ENCODE measurements at regions not wholly inside any gene's neighbourhood (a gene's known extent, or its start where the extent isn't known, plus 50 kb on each side); places are given as distances from the start of the nearest gene placed in this dataset.

DNA sequence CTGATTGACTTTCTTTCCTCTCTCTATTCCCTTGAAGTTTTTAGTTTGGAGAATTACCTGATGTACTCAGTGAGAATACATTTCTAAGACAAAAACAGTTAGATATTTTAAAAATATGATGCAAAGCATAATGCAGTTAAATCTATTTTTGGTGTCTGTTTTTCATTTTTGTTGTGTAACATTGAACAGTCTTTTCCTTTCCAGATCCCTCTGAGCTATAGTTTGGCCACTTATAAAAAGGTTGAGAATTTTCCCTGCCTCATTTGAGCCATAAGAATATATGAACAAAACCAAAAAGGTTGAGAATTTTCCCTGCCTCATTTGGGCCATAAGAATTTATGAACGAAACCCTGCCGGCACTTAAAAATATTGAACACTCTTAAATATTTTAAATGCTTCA is 57.0 kb upstream of the IPO5 start:
- no peak overlapping the region for H3K27ac Mint-ChIP-seq
- H3K9ac ChIP-seq (ENCODE audit: low read length): no peak overlapping the region
- no peaks in the 10 kb centered on the region for H3K4me1 ChIP-seq (ENCODE audit: control insufficient read depth in 2 of 2, insufficient read depth in 2 of 2, low read length in 2 of 2)
- no peak overlapping the region for H3K4me2 ChIP-seq (replicated peaks; ENCODE audit: low read depth, low read length, poor library complexity, severe bottlenecking)
- intact Hi-C loops (cut with micrococcal nuclease): no loop called here
- H3K9me3 Mint-ChIP-seq (ENCODE audit: insufficient read depth): peaks cover 2% of the 10 kb centered on the region
- CTCF ChIA-PET: no interaction called here
- H3K4me3 ChIP-seq (ENCODE audit: control extremely low read depth in 1 of 5, extremely low read depth in 1 of 5, insufficient read depth in 1 of 5, low read depth in 2 of 5, low read length in 4 of 5): no peak overlapping the region
- no peaks in the 10 kb centered on the region for H3K27me3 ChIP-seq (replicated peaks in 1 of 4; ENCODE audit: control extremely low read depth in 1 of 4, control insufficient read depth in 3 of 4, insufficient read depth in 4 of 4, low read length in 3 of 4)
- WGBS (ENCODE audit: insufficient coverage): no CpG with 5 or more reads among the region's 2 CpGs
- no peak for TF ChIP-seq EZH2 (IDR thresholded peaks at IDR 0.05; ENCODE audit: borderline replicate concordance, insufficient read depth, low read depth, low read length, poor library complexity, severe bottlenecking)
- TF ChIP-seq, protein P1, sequence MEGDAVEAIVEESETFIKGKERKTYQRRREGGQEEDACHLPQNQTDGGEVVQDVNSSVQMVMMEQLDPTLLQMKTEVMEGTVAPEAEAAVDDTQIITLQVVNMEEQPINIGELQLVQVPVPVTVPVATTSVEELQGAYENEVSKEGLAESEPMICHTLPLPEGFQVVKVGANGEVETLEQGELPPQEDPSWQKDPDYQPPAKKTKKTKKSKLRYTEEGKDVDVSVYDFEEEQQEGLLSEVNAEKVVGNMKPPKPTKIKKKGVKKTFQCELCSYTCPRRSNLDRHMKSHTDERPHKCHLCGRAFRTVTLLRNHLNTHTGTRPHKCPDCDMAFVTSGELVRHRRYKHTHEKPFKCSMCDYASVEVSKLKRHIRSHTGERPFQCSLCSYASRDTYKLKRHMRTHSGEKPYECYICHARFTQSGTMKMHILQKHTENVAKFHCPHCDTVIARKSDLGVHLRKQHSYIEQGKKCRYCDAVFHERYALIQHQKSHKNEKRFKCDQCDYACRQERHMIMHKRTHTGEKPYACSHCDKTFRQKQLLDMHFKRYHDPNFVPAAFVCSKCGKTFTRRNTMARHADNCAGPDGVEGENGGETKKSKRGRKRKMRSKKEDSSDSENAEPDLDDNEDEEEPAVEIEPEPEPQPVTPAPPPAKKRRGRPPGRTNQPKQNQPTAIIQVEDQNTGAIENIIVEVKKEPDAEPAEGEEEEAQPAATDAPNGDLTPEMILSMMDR (IDR thresholded peaks at IDR 0.05): no peak
- POLR2A ChIA-PET: no interaction called here
- peaks cover 0 to 4% (median 0%) of the 10 kb centered on the region in 3 donors for H3K9me3 ChIP-seq (ENCODE audit: control extremely low read depth in 1 of 3, control insufficient read depth in 2 of 3, insufficient read depth in 1 of 3, low read length in 2 of 3)
- H3K27me3 Mint-ChIP-seq: peaks cover 12% of the 10 kb centered on the region
- no peaks in the 10 kb centered on the region for H3K79me2 ChIP-seq (ENCODE audit: control insufficient read depth, insufficient read depth, low read length)
- no peak for DNase-seq
- no peak overlapping the region for H2AFZ ChIP-seq (ENCODE audit: insufficient read depth, low read depth, low read length, poor library complexity, severe bottlenecking)
- H3K4me3 Mint-ChIP-seq: no peak overlapping the region
- no peaks in the 10 kb centered on the region for H3K36me3 ChIP-seq (replicated peaks in 1 of 2; ENCODE audit: control extremely low read depth in 1 of 2, control insufficient read depth in 1 of 2, extremely low read depth in 1 of 2, insufficient read depth in 2 of 2, low read length in 1 of 2)
- ATAC-seq (ENCODE audit: low read depth): no peak
- no peaks in the 10 kb centered on the region for H3K4me1 Mint-ChIP-seq
- H4K20me1 ChIP-seq (ENCODE audit: control insufficient read depth, insufficient read depth, low read length, poor library complexity, severe bottlenecking): no peaks in the 10 kb centered on the region
- H3K27ac ChIP-seq (ENCODE audit: low read length in 2 of 2): no peak overlapping the region

DNA sequence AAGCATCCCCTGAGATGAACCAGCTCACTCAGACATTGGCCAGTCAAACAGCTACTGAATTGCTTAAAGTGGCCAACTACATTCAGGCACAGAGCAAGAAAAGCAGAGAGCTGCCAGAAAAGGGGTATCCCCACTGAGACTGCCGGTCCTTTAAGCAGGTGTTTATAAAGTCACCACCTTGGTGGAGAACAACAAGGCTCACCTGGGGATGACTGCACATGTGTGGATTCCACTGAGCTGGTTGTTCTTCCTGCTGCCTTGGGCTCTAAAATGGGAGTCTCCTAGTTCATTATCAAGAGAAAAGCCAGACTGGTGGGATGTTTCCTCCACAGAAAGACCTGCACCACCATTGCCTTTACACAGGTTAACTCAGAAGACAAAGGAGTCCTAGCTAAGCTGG is 51.8 kb upstream of the IPO5 start:
- Mint-ChIP-seq H3K27ac (no peak overlapping the region), H3K4me3 (no peak overlapping the region), H3K4me1 (no peaks in the 10 kb centered on the region), H3K27me3 (peaks cover 21% of the 10 kb centered on the region), H3K9me3 (ENCODE audit: insufficient read depth) (peaks cover 3% of the 10 kb centered on the region)
- H3K27ac ChIP-seq (ENCODE audit: low read length in 2 of 2): no peak overlapping the region
- POLR2A ChIA-PET: no interaction called here
- WGBS (ENCODE audit: insufficient coverage): 73% methylated on average over 1 of the region's 1 CpG
- ATAC-seq (ENCODE audit: low read depth) (no peak), DNase-seq (no peak)
- intact Hi-C loops (cut with micrococcal nuclease): no loop called here
- no peak overlapping the region for H3K4me3 ChIP-seq (ENCODE audit: control extremely low read depth in 1 of 5, extremely low read depth in 1 of 5, insufficient read depth in 1 of 5, low read depth in 2 of 5, low read length in 4 of 5)
- CTCF ChIA-PET: interaction anchor here (1.1 kb wide), 1 partner anchor 9 kb away, joined by 3 read pairs; no protein-coding TSS in a partner anchor
- H3K4me2 ChIP-seq (replicated peaks; ENCODE audit: low read depth, low read length, poor library complexity, severe bottlenecking): no peak overlapping the region
- H3K36me3 ChIP-seq (replicated peaks in 1 of 2; ENCODE audit: control extremely low read depth in 1 of 2, control insufficient read depth in 1 of 2, extremely low read depth in 1 of 2, insufficient read depth in 2 of 2, low read length in 1 of 2): no peaks in the 10 kb centered on the region
- no peaks in the 10 kb centered on the region for H3K4me1 ChIP-seq (ENCODE audit: control insufficient read depth in 2 of 2, insufficient read depth in 2 of 2, low read length in 2 of 2)
- H3K79me2 ChIP-seq (ENCODE audit: control insufficient read depth, insufficient read depth, low read length): no peaks in the 10 kb centered on the region
- no peak overlapping the region for H2AFZ ChIP-seq (ENCODE audit: insufficient read depth, low read depth, low read length, poor library complexity, severe bottlenecking)
- no peaks in the 10 kb centered on the region for H3K9me3 ChIP-seq (ENCODE audit: control extremely low read depth in 1 of 3, control insufficient read depth in 2 of 3, insufficient read depth in 1 of 3, low read length in 2 of 3)
- no peaks in the 10 kb centered on the region for H4K20me1 ChIP-seq (ENCODE audit: control insufficient read depth, insufficient read depth, low read length, poor library complexity, severe bottlenecking)
- no peaks in the 10 kb centered on the region for H3K27me3 ChIP-seq (replicated peaks in 1 of 4; ENCODE audit: control extremely low read depth in 1 of 4, control insufficient read depth in 3 of 4, insufficient read depth in 4 of 4, low read length in 3 of 4)
- no peak for TF ChIP-seq EZH2 (IDR thresholded peaks at IDR 0.05; ENCODE audit: borderline replicate concordance, insufficient read depth, low read depth, low read length, poor library complexity, severe bottlenecking)
- TF ChIP-seq, protein P1 (IDR thresholded peaks at IDR 0.05): no peak
- no peak overlapping the region for H3K9ac ChIP-seq (ENCODE audit: low read length)

Data from B cell (primary cell).